ENCODE measurements at regions not wholly inside any gene's neighbourhood (a gene's known extent, or its start where the extent isn't known, plus 50 kb on each side); places are given as distances from the start of the nearest gene placed in this dataset.

DNA sequence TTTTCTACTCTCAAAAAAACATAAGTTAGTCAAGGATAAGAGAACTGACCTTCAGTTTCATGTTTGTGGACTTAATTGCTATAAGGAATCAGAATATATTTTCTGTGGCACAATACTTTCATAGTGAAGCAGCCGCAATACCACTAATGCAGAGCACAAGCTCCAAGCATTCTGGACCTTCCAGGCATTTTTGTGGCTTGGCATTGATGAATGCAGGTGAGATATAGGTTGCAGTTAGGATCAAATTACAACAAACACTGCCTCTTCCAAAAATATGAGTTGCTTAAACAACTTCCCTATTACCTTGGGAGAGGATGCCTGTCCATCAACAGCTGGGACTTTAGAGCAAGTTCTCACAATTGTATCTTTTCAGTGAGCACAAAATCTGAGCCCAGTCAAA, 162.8 kb upstream of the RSPO3 start:
- Histone ChIP-seq H3K4me1 (ENCODE audit: control insufficient read depth, insufficient read depth, low read length) (no peaks in the 10 kb centered on the region), H2AFZ (ENCODE audit: control insufficient read depth, low read depth, low read length) (no peak overlapping the region), H3K4me2 (ENCODE audit: control insufficient read depth, insufficient read depth) (no peak overlapping the region), H3K4me3 (no peak overlapping the region), H4K20me1 (ENCODE audit: control insufficient read depth, insufficient read depth) (no peaks in the 10 kb centered on the region), H3K27me3 (replicated peaks in 1 of 2; ENCODE audit: control insufficient read depth in 2 of 2, insufficient read depth in 2 of 2, low read length in 1 of 2) (no peaks in the 10 kb centered on the region), H3K27ac (ENCODE audit: control insufficient read depth, insufficient read depth) (no peak overlapping the region), H3K9ac (ENCODE audit: control insufficient read depth, insufficient read depth, low read length) (no peak overlapping the region), H3K9me3 (replicated peaks; ENCODE audit: control insufficient read depth, insufficient read depth, low read length) (no peaks in the 10 kb centered on the region), H3K79me2 (ENCODE audit: control insufficient read depth, insufficient read depth, low read length) (no peaks in the 10 kb centered on the region), H3K36me3 (ENCODE audit: control insufficient read depth in 2 of 2, insufficient read depth in 2 of 2, low read length in 1 of 2) (no peaks in the 10 kb centered on the region)
- no TSS peak for BruUV-seq (replicated peaks)
- FAIRE-seq = no peak
- DNase-seq (ENCODE audit: low read depth, low spot score) = no peak
- ATAC-seq = no peak
- in situ Hi-C loops (cut with MboI) (no loop called here), intact Hi-C loops (cut with micrococcal nuclease; ENCODE audit: unreplicated experiment) (no loop called here)
- ChIA-PET RAD21 (ENCODE audit: unreplicated experiment) (no interaction called here), POLR2A (no interaction called here), CTCF (no interaction called here), SMC1A (ENCODE audit: uncharacterized antibody, unreplicated experiment) (no interaction called here)
- WGBS (ENCODE audit: insufficient coverage, insufficient replicate concordance, low lambda C conversion rate, missing lambda C conversion rate) = 18% methylated on average over 1 of the region's 1 CpG
- TF ChIP-seq, protein P1, sequence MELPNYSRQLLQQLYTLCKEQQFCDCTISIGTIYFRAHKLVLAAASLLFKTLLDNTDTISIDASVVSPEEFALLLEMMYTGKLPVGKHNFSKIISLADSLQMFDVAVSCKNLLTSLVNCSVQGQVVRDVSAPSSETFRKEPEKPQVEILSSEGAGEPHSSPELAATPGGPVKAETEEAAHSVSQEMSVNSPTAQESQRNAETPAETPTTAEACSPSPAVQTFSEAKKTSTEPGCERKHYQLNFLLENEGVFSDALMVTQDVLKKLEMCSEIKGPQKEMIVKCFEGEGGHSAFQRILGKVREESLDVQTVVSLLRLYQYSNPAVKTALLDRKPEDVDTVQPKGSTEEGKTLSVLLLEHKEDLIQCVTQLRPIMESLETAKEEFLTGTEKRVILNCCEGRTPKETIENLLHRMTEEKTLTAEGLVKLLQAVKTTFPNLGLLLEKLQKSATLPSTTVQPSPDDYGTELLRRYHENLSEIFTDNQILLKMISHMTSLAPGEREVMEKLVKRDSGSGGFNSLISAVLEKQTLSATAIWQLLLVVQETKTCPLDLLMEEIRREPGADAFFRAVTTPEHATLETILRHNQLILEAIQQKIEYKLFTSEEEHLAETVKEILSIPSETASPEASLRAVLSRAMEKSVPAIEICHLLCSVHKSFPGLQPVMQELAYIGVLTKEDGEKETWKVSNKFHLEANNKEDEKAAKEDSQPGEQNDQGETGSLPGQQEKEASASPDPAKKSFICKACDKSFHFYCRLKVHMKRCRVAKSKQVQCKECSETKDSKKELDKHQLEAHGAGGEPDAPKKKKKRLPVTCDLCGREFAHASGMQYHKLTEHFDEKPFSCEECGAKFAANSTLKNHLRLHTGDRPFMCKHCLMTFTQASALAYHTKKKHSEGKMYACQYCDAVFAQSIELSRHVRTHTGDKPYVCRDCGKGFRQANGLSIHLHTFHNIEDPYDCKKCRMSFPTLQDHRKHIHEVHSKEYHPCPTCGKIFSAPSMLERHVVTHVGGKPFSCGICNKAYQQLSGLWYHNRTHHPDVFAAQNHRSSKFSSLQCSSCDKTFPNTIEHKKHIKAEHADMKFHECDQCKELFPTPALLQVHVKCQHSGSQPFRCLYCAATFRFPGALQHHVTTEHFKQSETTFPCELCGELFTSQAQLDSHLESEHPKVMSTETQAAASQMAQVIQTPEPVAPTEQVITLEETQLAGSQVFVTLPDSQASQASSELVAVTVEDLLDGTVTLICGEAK (IDR thresholded peaks at IDR 0.05; ENCODE audit: borderline replicate concordance) = no peak
- TF ChIP-seq, protein P2, sequence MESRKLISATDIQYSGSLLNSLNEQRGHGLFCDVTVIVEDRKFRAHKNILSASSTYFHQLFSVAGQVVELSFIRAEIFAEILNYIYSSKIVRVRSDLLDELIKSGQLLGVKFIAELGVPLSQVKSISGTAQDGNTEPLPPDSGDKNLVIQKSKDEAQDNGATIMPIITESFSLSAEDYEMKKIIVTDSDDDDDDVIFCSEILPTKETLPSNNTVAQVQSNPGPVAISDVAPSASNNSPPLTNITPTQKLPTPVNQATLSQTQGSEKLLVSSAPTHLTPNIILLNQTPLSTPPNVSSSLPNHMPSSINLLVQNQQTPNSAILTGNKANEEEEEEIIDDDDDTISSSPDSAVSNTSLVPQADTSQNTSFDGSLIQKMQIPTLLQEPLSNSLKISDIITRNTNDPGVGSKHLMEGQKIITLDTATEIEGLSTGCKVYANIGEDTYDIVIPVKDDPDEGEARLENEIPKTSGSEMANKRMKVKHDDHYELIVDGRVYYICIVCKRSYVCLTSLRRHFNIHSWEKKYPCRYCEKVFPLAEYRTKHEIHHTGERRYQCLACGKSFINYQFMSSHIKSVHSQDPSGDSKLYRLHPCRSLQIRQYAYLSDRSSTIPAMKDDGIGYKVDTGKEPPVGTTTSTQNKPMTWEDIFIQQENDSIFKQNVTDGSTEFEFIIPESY (IDR thresholded peaks at IDR 0.05) = no peak
- TF ChIP-seq SMAD5 (IDR thresholded peaks at IDR 0.05; ENCODE audit: low read depth) (no peak), MEF2A (IDR thresholded peaks at IDR 0.05; ENCODE audit: insufficient read depth, low read depth, low read length) (no peak), SP1 (IDR thresholded peaks at IDR 0.05; ENCODE audit: low read depth, low read length) (no peak)

Data from GM12878 (cell line).